Sigmoid colon (tissue), 6 donors: ENCODE measurements at regions not wholly inside any gene's neighbourhood (a gene's known extent, or its start where the extent isn't known, plus 50 kb on each side); places are given as distances from the start of the nearest gene placed in this dataset.
"Not testable (repeated sequence)": the region's sequence is repeated elsewhere in the genome, so short reads cannot be mapped to it uniquely, and the experiment has no call there.

Source experiments
- DNase-seq: peaks from one replicate; pipeline ENCODE4 v3.0.0-alpha.2; 2019
- H3K27ac ChIP-seq, 4 donors: fragments of 200-600 bp; sonication (generic); one replicate each; pipeline ENCODE4 v1.5.1; 2016 to 2019; ENCODE audit warnings: mild to moderate bottlenecking in 1 of 4
- H3K27me3 ChIP-seq, 3 donors: fragments of 200-600 bp; sonication (generic); one replicate each; pipeline ENCODE4 v1.5.1; 2019; ENCODE audit warnings: mild to moderate bottlenecking in 1 of 3
- H3K36me3 ChIP-seq, 4 donors: fragments of 200-600 bp; sonication (generic); one replicate each; pipeline ENCODE4 v1.5.1; 2016 to 2019
- H3K4me1 ChIP-seq, 4 donors: fragments of 200-600 bp; sonication (generic); one replicate each; pipeline ENCODE4 v1.5.1; 2017 to 2019
- H3K4me3 ChIP-seq, 4 donors: fragments of 200-600 bp; sonication (generic); one replicate each; pipeline ENCODE4 v1.5.1; 2017 to 2019; ENCODE audit warnings: mild to moderate bottlenecking in 2 of 4, moderate library complexity in 1 of 4
- H3K9me3 ChIP-seq, 4 donors: fragments of 200-600 bp in 3 of 4; sonication (generic) in 3 of 4; one replicate each; pipeline versions ENCODE4 v1.5.1 to v1.6.1; 2013 to 2019
- CTCF ChIP-seq, 4 experiments: fragments of 450-650 bp in 3 of 4; fragments of 200-600 bp in 1 of 4; IDR thresholded peaks; one replicate each; pipeline ENCODE4 v1.5.1; 2016 to 2019; ENCODE audit warnings: antibody characterized with exemption in 4 of 4, mild to moderate bottlenecking in 3 of 4, moderate library complexity in 2 of 4
- EP300 ChIP-seq, 4 donors: sonication (generic); formaldehyde crosslinking; IDR thresholded peaks; one replicate each; pipeline ENCODE4 v1.6.1; 2017; ENCODE audit warnings: antibody characterized with exemption in 4 of 4
- POLR2A ChIP-seq, 2 donors: fragments of 450-650 bp; IDR thresholded peaks; one replicate each; pipeline ENCODE4 v1.6.1; 2016; ENCODE audit warnings: antibody characterized with exemption in 2 of 2, mild to moderate bottlenecking in 2 of 2, moderate library complexity in 2 of 2
- POLR2AphosphoS5 ChIP-seq, 4 donors: sonication (generic); formaldehyde crosslinking; IDR thresholded peaks; one replicate each; pipeline ENCODE4 v1.6.1; 2017; ENCODE audit warnings: antibody characterized with exemption in 4 of 4
- WGBS, 2 donors: extraction: QIAGEN DNeasy Blood & Tissue Kit; methylation state at CpG; one replicate each; pipeline ENCODE4 v1.1.7; 2013; 5-methylcytosine and 5-hydroxymethylcytosine counted together
- intact Hi-C: fragments of 100-400 bp; cut with DNase I; formaldehyde crosslinking; loops from one replicate; pipeline ENCODE4 v1.15.1; 2023
- donor health status: healthy with polysubstance abuse.
- donor health status: healthy.

- Histone ChIP-seq H3K36me3 (no peaks in the 10 kb centered on the region), H3K9me3 (no peaks in the 10 kb centered on the region), H3K27me3 (no peaks in the 10 kb centered on the region), H3K4me1 (no peaks in the 10 kb centered on the region), H3K4me3 (no peak overlapping the region), H3K27ac (no peak overlapping the region)
- intact Hi-C loops, result no loop called here
- 63 to 69% methylated on average over 7 of the region's 7 CpGs for whole genome bisulfite sequencing, 2 donors
- no peak for DNase-seq
- TF ChIP-seq EP300 (IDR thresholded peaks at IDR 0.05) (no peak), POLR2AphosphoS5 (IDR thresholded peaks at IDR 0.05) (no peak), POLR2A (IDR thresholded peaks at IDR 0.05) (no peak), CTCF (IDR thresholded peaks at IDR 0.05) (no peak)
Observed at GRCh38 chr7:109549471-109550193, 980.0 kb downstream of the DNAJB9 start.

- Histone ChIP-seq H3K36me3 (no peaks in the 10 kb centered on the region), H3K4me1 (no peaks in the 10 kb centered on the region), H3K27me3 (no peaks in the 10 kb centered on the region), H3K9me3 (no peaks in the 10 kb centered on the region), H3K27ac (no peak overlapping the region), H3K4me3 (no peak overlapping the region)
- intact Hi-C loops, result no loop called here
- TF ChIP-seq POLR2AphosphoS5 (IDR thresholded peaks at IDR 0.05), result no peak
- TF ChIP-seq CTCF (IDR thresholded peaks at IDR 0.05), result no peak
- TF ChIP-seq EP300 (IDR thresholded peaks at IDR 0.05), result no peak
- no peak for TF ChIP-seq POLR2A (IDR thresholded peaks at IDR 0.05)
- no peak for DNase-seq
- WGBS, 2 donors, result 87 to 98% methylated on average over 2 of the region's 2 CpGs
Observed at GRCh38 chr7:109552017-109552416, 982.3 kb downstream of the DNAJB9 start.

GRCh38 chr7:109577265-109577664 lies 1007.6 kb downstream of the DNAJB9 start:
- no peak overlapping the region for H3K4me3 ChIP-seq
- WGBS, 2 donors, result 66 to 80% methylated on average over 4 of the region's 4 CpGs
- intact Hi-C loops, result no loop called here
- H3K36me3 ChIP-seq, result no peaks in the 10 kb centered on the region
- no peak for TF ChIP-seq POLR2AphosphoS5 (IDR thresholded peaks at IDR 0.05)
- TF ChIP-seq POLR2A (IDR thresholded peaks at IDR 0.05), result no peak
- no peak for TF ChIP-seq CTCF (IDR thresholded peaks at IDR 0.05)
- TF ChIP-seq EP300 (IDR thresholded peaks at IDR 0.05), result no peak
- H3K9me3 ChIP-seq, result no peaks in the 10 kb centered on the region
- no peaks in the 10 kb centered on the region for H3K4me1 ChIP-seq
- no peak overlapping the region for H3K27ac ChIP-seq
- H3K27me3 ChIP-seq, result no peaks in the 10 kb centered on the region
- DNase-seq, result no peak

- DNase-seq, result no peak
- no peak overlapping the region for H3K4me3 ChIP-seq
- no peaks in the 10 kb centered on the region for H3K36me3 ChIP-seq
- H3K27me3 ChIP-seq, result no peaks in the 10 kb centered on the region
- H3K9me3 ChIP-seq, result peaks cover 0 to 2% (median 0%) of the 10 kb centered on the region in 4 donors
- no peak overlapping the region for H3K27ac ChIP-seq
- intact Hi-C loops, result no loop called here
- WGBS, 2 donors, result 55 to 59% methylated on average over 4 of the region's 4 CpGs
- no peaks in the 10 kb centered on the region for H3K4me1 ChIP-seq
- no peak for TF ChIP-seq EP300 (IDR thresholded peaks at IDR 0.05)
- no peak for TF ChIP-seq POLR2A (IDR thresholded peaks at IDR 0.05)
- no peak for TF ChIP-seq POLR2AphosphoS5 (IDR thresholded peaks at IDR 0.05)
- no peak for TF ChIP-seq CTCF (IDR thresholded peaks at IDR 0.05)
Observed at GRCh38 chr7:109579901-109580300, 1010.2 kb downstream of the DNAJB9 start.

GRCh38 chr7:109582211-109582610 lies 1012.5 kb downstream of the DNAJB9 start:
- TF ChIP-seq POLR2AphosphoS5 (IDR thresholded peaks at IDR 0.05) (no peak), POLR2A (IDR thresholded peaks at IDR 0.05) (no peak), EP300 (IDR thresholded peaks at IDR 0.05) (no peak), CTCF (IDR thresholded peaks at IDR 0.05) (no peak)
- intact Hi-C loops, result no loop called here
- Histone ChIP-seq H3K9me3 (peaks cover 0 to 4% (median 0%) of the 10 kb centered on the region in 4 donors), H3K27ac (no peak overlapping the region), H3K4me3 (no peak overlapping the region), H3K4me1 (no peaks in the 10 kb centered on the region), H3K27me3 (no peaks in the 10 kb centered on the region), H3K36me3 (no peaks in the 10 kb centered on the region)
- DNase-seq, result no peak

GRCh38 chr7:109596948-109597347 lies 1027.3 kb downstream of the DNAJB9 start:
- H3K4me1 ChIP-seq, H3K9me3 ChIP-seq, H3K4me3 ChIP-seq, intact Hi-C loops, H3K27ac ChIP-seq, H3K27me3 ChIP-seq, DNase-seq, H3K36me3 ChIP-seq: not testable (repeated sequence)
- 76 to 79% methylated on average over 9 of the region's 9 CpGs for WGBS, 2 donors
